GM23338 (cell line): ENCODE measurements at regions not wholly inside any gene's neighbourhood (a gene's known extent, or its start where the extent isn't known, plus 50 kb on each side); places are given as distances from the start of the nearest gene placed in this dataset.

Experiments
- ATAC-seq: fragments of 200-7000 bp; cut with Tn5 transposase; 3 replicates; pipeline ENCODE4 v1.9.1; 2020
- DNase-seq: peaks from one replicate; pipeline ENCODE4 v3.0.0-alpha.2; 2015; ENCODE audit warnings: low spot score
- H2AFZ ChIP-seq: fragments of 200-600 bp; sonication (generic); 2 replicates; pipeline ENCODE4 v1.8.0; 2016; ENCODE audit warnings: antibody characterized with exemption, mild to moderate bottlenecking, moderate library complexity
- H3F3A ChIP-seq: fragments of 200-600 bp; sonication (generic); replicated peaks from 2 replicates; pipeline ENCODE4 v1.8.0; 2017; ENCODE audit warnings: antibody characterized with exemption, mixed run types, low read depth
- H3K27ac ChIP-seq: fragments of 200-600 bp; sonication (generic); 2 replicates; pipeline ENCODE4 v1.6.1; 2016; ENCODE audit warnings: low read depth
- H3K27me3 ChIP-seq: fragments of 200-600 bp; sonication (generic); 2 replicates; pipeline ENCODE4 v1.8.0; 2016; ENCODE audit warnings: mild to moderate bottlenecking, mixed run types, moderate library complexity; ENCODE audit not compliant: insufficient read depth
- H3K36me3 ChIP-seq: fragments of 200-600 bp; sonication (generic); 2 replicates; pipeline ENCODE4 v1.8.0; 2016; ENCODE audit warnings: mild to moderate bottlenecking; ENCODE audit not compliant: insufficient read depth
- H3K4me1 ChIP-seq: fragments of 200-600 bp; sonication (generic); 2 replicates; pipeline ENCODE4 v1.8.0; 2016; ENCODE audit warnings: mild to moderate bottlenecking, moderate library complexity; ENCODE audit not compliant: insufficient read depth
- H3K4me2 ChIP-seq: fragments of 200-600 bp; sonication (generic); 2 replicates; pipeline ENCODE4 v1.7.1; 2017; ENCODE audit warnings: mixed run types
- H3K4me3 ChIP-seq: fragments of 200-600 bp; sonication (generic); 2 replicates; pipeline ENCODE4 v1.6.1; 2016; ENCODE audit warnings: mixed run types
- H3K79me2 ChIP-seq: fragments of 200-600 bp; sonication (generic); replicated peaks from 2 replicates; pipeline ENCODE4 v1.8.0; 2017; ENCODE audit warnings: mild to moderate bottlenecking; ENCODE audit not compliant: insufficient read depth
- H3K9me2 ChIP-seq: fragments of 200-600 bp; sonication (generic); 2 replicates; pipeline ENCODE4 v1.8.0; 2017; ENCODE audit not compliant: insufficient read depth
- H4K20me1 ChIP-seq: fragments of 200-600 bp; sonication (generic); replicated peaks from 2 replicates; pipeline ENCODE4 v1.8.0; 2017; ENCODE audit warnings: mild to moderate bottlenecking; ENCODE audit not compliant: insufficient read depth
- H3K27ac Mint-ChIP-seq: 2 replicates; pipeline ENCODE4 v1.8.0; 2020; ENCODE audit warnings: inconsistent platforms, mild to moderate bottlenecking, moderate library complexity, mixed read lengths
- H3K27me3 Mint-ChIP-seq: 3 replicates; pipeline ENCODE4 v1.8.0; 2022; ENCODE audit warnings: low read depth, mild to moderate bottlenecking, moderate library complexity, mixed read lengths, inconsistent platforms; ENCODE audit not compliant: insufficient read depth, poor library complexity
- H3K36me3 Mint-ChIP-seq: 3 replicates; pipeline ENCODE4 v1.8.0; 2021; ENCODE audit warnings: low read depth, mild to moderate bottlenecking, inconsistent platforms, moderate library complexity, mixed read lengths
- H3K4me1 Mint-ChIP-seq: 3 replicates; pipeline ENCODE4 v1.8.0; 2020; ENCODE audit warnings: mild to moderate bottlenecking, inconsistent platforms, mixed read lengths
- H3K4me3 Mint-ChIP-seq: 3 replicates; pipeline ENCODE4 v1.8.0; 2021; ENCODE audit warnings: moderate library complexity, mild to moderate bottlenecking, inconsistent platforms, mixed read lengths
- H3K9me3 Mint-ChIP-seq: 3 replicates; pipeline ENCODE4 v1.8.0; 2020; ENCODE audit warnings: moderate library complexity, mild to moderate bottlenecking, inconsistent platforms, mixed read lengths
- CREB1 ChIP-seq: fragments of 250-450 bp; sonication (Bioruptor Pico); IDR thresholded peaks from 2 replicates; pipeline ENCODE4 v1.5.0; 2020; ENCODE audit warnings: low read depth, mild to moderate bottlenecking, moderate library complexity
- POLR2AphosphoS5 ChIP-seq: IDR thresholded peaks from 2 replicates; pipeline ENCODE4 v1.6.1; 2016; ENCODE audit warnings: antibody characterized with exemption, low read depth
- ZNF114 ChIP-seq: fragments of 250-450 bp; sonication (Bioruptor Pico); IDR thresholded peaks from 2 replicates; pipeline ENCODE4 v1.5.0; 2020; ENCODE audit warnings: mild to moderate bottlenecking, moderate library complexity
- ZNF331 ChIP-seq: fragments of 250-450 bp; sonication (Bioruptor Pico); IDR thresholded peaks from 2 replicates; pipeline ENCODE4 v1.5.0; 2020; ENCODE audit warnings: low read depth, mild to moderate bottlenecking, moderate library complexity
- TF ChIP-seq, protein P1 (sequence below): IDR thresholded peaks from one replicate; pipeline ENCODE4 v1.6.1; 2018; ENCODE audit warnings: antibody characterized with exemption; ENCODE audit not compliant: unreplicated experiment
- TF ChIP-seq, protein P2 (sequence below): fragments of 250-450 bp; sonication (Bioruptor Pico); IDR thresholded peaks from 2 replicates; pipeline ENCODE4 v1.5.0; 2020; ENCODE audit warnings: mild to moderate bottlenecking, moderate library complexity
- TF ChIP-seq, protein P3 (sequence below): IDR thresholded peaks from 2 replicates; pipeline ENCODE4 v1.6.1; 2016; ENCODE audit warnings: antibody characterized with exemption

DNA sequence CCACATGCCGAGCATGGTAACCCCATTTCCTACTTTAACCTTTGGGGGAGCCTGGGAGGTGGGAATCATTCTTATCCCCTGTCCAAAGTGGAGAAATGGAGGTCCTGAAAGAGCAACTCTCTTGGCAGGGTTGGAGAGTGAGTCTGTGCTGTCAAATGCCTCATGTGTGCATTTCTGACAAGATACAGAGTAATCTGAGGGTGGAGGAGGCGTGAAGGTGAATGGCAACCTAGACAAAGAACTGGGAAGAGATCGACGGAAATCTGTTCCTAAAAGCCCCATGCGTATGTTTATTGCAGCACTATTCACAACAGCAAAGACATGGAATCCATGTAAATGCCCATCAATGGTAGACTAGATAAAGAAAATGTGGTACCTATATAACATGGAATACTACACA, 63.8 kb upstream of the USP29 start:
- Histone ChIP-seq H3K4me2 (no peak overlapping the region), H3K27me3 (no peaks in the 10 kb centered on the region), H4K20me1 (no peaks in the 10 kb centered on the region), H3K27ac (no peak overlapping the region), H2AFZ (no peak overlapping the region), H3K4me3 (no peak overlapping the region), H3K4me1 (no peaks in the 10 kb centered on the region), H3K79me2 (no peaks in the 10 kb centered on the region), H3K36me3 (peaks cover 5% of the 10 kb centered on the region; the same call in 1 of the 2 replicates), H3K9me2 (no peaks in the 10 kb centered on the region), H3F3A (no peaks in the 10 kb centered on the region)
- Mint-ChIP-seq H3K27ac (no peak overlapping the region), H3K36me3 (peaks cover 19% of the 10 kb centered on the region), H3K9me3 (peaks cover 85% of the 10 kb centered on the region), H3K27me3 (peaks cover 7% of the 10 kb centered on the region), H3K4me3 (no peak overlapping the region), H3K4me1 (no peaks in the 10 kb centered on the region)
- DNase-seq = no peak
- ATAC-seq = no peak
- TF ChIP-seq ZNF331 (no peak), POLR2AphosphoS5 (no peak), CREB1 (CRISPR knock-in tag) (no peak), ZNF114 (CRISPR knock-in tag) (no peak)
- TF ChIP-seq, protein P1, sequence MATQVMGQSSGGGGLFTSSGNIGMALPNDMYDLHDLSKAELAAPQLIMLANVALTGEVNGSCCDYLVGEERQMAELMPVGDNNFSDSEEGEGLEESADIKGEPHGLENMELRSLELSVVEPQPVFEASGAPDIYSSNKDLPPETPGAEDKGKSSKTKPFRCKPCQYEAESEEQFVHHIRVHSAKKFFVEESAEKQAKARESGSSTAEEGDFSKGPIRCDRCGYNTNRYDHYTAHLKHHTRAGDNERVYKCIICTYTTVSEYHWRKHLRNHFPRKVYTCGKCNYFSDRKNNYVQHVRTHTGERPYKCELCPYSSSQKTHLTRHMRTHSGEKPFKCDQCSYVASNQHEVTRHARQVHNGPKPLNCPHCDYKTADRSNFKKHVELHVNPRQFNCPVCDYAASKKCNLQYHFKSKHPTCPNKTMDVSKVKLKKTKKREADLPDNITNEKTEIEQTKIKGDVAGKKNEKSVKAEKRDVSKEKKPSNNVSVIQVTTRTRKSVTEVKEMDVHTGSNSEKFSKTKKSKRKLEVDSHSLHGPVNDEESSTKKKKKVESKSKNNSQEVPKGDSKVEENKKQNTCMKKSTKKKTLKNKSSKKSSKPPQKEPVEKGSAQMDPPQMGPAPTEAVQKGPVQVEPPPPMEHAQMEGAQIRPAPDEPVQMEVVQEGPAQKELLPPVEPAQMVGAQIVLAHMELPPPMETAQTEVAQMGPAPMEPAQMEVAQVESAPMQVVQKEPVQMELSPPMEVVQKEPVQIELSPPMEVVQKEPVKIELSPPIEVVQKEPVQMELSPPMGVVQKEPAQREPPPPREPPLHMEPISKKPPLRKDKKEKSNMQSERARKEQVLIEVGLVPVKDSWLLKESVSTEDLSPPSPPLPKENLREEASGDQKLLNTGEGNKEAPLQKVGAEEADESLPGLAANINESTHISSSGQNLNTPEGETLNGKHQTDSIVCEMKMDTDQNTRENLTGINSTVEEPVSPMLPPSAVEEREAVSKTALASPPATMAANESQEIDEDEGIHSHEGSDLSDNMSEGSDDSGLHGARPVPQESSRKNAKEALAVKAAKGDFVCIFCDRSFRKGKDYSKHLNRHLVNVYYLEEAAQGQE = no peak
- TF ChIP-seq, protein P2, sequence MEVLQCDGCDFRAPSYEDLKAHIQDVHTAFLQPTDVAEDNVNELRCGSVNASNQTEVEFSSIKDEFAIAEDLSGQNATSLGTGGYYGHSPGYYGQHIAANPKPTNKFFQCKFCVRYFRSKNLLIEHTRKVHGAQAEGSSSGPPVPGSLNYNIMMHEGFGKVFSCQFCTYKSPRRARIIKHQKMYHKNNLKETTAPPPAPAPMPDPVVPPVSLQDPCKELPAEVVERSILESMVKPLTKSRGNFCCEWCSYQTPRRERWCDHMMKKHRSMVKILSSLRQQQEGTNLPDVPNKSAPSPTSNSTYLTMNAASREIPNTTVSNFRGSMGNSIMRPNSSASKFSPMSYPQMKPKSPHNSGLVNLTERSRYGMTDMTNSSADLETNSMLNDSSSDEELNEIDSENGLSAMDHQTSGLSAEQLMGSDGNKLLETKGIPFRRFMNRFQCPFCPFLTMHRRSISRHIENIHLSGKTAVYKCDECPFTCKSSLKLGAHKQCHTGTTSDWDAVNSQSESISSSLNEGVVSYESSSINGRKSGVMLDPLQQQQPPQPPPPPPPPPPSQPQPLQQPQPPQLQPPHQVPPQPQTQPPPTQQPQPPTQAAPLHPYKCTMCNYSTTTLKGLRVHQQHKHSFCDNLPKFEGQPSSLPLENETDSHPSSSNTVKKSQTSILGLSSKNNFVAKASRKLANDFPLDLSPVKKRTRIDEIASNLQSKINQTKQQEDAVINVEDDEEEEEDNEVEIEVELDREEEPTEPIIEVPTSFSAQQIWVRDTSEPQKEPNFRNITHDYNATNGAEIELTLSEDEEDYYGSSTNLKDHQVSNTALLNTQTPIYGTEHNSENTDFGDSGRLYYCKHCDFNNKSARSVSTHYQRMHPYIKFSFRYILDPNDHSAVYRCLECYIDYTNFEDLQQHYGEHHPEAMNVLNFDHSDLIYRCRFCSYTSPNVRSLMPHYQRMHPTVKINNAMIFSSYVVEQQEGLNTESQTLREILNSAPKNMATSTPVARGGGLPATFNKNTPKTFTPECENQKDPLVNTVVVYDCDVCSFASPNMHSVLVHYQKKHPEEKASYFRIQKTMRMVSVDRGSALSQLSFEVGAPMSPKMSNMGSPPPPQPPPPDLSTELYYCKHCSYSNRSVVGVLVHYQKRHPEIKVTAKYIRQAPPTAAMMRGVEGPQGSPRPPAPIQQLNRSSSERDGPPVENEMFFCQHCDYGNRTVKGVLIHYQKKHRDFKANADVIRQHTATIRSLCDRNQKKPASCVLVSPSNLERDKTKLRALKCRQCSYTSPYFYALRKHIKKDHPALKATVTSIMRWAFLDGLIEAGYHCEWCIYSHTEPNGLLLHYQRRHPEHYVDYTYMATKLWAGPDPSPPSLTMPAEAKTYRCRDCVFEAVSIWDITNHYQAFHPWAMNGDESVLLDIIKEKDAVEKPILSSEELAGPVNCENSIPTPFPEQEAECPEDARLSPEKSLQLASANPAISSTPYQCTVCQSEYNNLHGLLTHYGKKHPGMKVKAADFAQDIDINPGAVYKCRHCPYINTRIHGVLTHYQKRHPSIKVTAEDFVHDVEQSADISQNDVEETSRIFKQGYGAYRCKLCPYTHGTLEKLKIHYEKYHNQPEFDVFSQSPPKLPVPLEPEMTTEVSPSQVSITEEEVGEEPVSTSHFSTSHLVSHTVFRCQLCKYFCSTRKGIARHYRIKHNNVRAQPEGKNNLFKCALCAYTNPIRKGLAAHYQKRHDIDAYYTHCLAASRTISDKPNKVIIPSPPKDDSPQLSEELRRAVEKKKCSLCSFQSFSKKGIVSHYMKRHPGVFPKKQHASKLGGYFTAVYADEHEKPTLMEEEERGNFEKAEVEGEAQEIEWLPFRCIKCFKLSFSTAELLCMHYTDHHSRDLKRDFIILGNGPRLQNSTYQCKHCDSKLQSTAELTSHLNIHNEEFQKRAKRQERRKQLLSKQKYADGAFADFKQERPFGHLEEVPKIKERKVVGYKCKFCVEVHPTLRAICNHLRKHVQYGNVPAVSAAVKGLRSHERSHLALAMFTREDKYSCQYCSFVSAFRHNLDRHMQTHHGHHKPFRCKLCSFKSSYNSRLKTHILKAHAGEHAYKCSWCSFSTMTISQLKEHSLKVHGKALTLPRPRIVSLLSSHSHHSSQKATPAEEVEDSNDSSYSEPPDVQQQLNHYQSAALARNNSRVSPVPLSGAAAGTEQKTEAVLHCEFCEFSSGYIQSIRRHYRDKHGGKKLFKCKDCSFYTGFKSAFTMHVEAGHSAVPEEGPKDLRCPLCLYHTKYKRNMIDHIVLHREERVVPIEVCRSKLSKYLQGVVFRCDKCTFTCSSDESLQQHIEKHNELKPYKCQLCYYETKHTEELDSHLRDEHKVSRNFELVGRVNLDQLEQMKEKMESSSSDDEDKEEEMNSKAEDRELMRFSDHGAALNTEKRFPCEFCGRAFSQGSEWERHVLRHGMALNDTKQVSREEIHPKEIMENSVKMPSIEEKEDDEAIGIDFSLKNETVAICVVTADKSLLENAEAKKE = no peak
- TF ChIP-seq, protein P3, sequence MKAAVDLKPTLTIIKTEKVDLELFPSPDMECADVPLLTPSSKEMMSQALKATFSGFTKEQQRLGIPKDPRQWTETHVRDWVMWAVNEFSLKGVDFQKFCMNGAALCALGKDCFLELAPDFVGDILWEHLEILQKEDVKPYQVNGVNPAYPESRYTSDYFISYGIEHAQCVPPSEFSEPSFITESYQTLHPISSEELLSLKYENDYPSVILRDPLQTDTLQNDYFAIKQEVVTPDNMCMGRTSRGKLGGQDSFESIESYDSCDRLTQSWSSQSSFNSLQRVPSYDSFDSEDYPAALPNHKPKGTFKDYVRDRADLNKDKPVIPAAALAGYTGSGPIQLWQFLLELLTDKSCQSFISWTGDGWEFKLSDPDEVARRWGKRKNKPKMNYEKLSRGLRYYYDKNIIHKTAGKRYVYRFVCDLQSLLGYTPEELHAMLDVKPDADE = no peak
